Epithelial cell of proximal tubule (primary cell): ENCODE measurements at regions not wholly inside any gene's neighbourhood (a gene's known extent, or its start where the extent isn't known, plus 50 kb on each side); places are given as distances from the start of the nearest gene placed in this dataset.

Experiments
- DNase-seq: peaks from one replicate; pipeline ENCODE4 v3.0.0-alpha.2; 2011; ENCODE audit warnings: low read depth
- H3K4me3 ChIP-seq: 2 replicates; pipeline ENCODE4 v1.5.1; 2011; ENCODE audit warnings: low read depth, mild to moderate bottlenecking, low read length
- TF ChIP-seq, protein P1 (sequence below): conservative IDR thresholded peaks from 2 replicates; pipeline ENCODE4 v1.5.1; 2012; ENCODE audit warnings: low read depth, mild to moderate bottlenecking, low read length

- no peak for DNase-seq
- TF ChIP-seq, protein P1, sequence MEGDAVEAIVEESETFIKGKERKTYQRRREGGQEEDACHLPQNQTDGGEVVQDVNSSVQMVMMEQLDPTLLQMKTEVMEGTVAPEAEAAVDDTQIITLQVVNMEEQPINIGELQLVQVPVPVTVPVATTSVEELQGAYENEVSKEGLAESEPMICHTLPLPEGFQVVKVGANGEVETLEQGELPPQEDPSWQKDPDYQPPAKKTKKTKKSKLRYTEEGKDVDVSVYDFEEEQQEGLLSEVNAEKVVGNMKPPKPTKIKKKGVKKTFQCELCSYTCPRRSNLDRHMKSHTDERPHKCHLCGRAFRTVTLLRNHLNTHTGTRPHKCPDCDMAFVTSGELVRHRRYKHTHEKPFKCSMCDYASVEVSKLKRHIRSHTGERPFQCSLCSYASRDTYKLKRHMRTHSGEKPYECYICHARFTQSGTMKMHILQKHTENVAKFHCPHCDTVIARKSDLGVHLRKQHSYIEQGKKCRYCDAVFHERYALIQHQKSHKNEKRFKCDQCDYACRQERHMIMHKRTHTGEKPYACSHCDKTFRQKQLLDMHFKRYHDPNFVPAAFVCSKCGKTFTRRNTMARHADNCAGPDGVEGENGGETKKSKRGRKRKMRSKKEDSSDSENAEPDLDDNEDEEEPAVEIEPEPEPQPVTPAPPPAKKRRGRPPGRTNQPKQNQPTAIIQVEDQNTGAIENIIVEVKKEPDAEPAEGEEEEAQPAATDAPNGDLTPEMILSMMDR = no peak
Measured at GRCh38 chr1:221916176-221916575, 174.3 kb upstream of the DUSP10 start.

GRCh38 chr1:221915764-221916163, 173.9 kb upstream of the DUSP10 start:
- DNase-seq = no peak

More at GRCh38 chr1:221916176-221916575, 174.3 kb upstream of the DUSP10 start:
- H3K4me3 ChIP-seq = no peak overlapping the region

GRCh38 chr1:221913351-221913892, 171.5 kb upstream of the DUSP10 start:
- DNase-seq = no peak
- H3K4me3 ChIP-seq = no peak overlapping the region
- TF ChIP-seq, protein P1 = no peak

More at GRCh38 chr1:221915764-221916163, 173.9 kb upstream of the DUSP10 start:
- H3K4me3 ChIP-seq = no peak overlapping the region
- TF ChIP-seq, protein P1 = no peak

GRCh38 chr1:221912230-221912629, 170.3 kb upstream of the DUSP10 start:
- DNase-seq = no peak
- TF ChIP-seq, protein P1 = no peak
- H3K4me3 ChIP-seq = no peak overlapping the region

DNA sequence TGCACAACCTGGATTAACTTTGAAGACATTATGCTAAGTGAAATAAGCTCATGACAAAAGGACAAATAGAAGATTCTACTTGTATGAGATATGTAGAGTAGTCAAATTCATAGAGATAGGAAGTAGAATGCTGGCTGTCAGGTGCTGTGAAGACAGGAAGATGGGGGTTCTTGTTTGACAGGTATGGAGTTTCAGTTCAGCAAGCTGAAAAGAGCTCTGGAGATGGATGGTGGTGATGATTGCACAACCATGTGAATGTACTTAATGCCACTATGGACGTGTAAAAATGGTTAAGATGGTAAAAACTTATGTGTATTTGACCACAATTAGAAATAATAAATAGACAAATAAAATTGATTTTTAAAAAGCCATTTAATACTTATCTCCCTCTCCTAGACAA, 169.8 kb upstream of the DUSP10 start:
- H3K4me3 ChIP-seq = no peak overlapping the region
- DNase-seq = no peak
- TF ChIP-seq, protein P1 = no peak

- no peak for DNase-seq
- no peak overlapping the region for H3K4me3 ChIP-seq
- TF ChIP-seq, protein P1 = no peak
Measured at GRCh38 chr1:221910222-221910621, 168.3 kb upstream of the DUSP10 start.

DNA sequence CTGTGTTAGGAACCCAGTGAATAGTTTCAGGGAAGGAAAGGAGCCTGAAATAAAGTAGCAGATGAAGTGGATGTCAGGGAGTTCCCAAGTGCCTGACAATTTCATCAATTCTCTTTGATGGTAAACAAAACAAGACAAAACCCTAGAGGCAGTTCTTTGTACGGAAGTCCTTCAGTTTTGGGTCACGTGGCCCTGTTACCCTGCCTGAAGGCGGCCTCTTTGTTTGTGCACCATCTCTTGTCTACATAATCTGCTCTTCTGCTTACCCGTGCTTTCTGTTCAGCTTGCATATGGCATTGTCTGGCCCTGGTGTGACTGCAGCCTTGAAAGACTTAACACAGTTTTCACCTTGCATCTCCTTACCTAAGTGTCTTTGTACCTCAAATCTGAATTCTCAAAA, 166.7 kb upstream of the DUSP10 start:
- TF ChIP-seq, protein P1 = no peak
- no peak overlapping the region for H3K4me3 ChIP-seq
- DNase-seq = no peak
